DMS53 treated with DMSO at 0.1 percent for 48 hours (cell line): ENCODE measurements at regions not wholly inside any gene's neighbourhood (a gene's known extent, or its start where the extent isn't known, plus 50 kb on each side); places are given as distances from the start of the nearest gene placed in this dataset.

Experiments
- DNase-seq: peaks from one replicate; lab custom pipeline; 2025; ENCODE audit not compliant: unreplicated experiment; lab: John Stamatoyannopoulos, UW

DNA sequence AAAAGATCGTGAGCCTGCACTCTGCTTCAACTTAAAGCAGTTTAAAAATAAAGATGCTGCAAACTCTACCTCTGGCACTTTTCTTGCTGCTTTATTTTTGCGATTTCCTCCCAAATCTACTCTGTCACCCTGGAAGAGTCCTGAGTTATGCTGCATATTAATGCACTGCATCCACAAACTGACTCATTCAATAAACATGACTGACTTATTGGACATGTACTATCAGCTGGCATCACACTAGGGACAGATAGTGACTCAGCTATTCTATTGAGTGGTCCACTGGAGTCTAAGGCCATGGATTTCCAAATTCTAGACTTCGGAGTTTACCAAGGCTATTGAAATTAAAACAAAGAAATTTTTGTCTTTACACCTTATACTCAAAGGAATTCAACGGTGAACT, 90.7 kb upstream of the PTPRR start:
- DNase-seq = peak; percentile 33

DNA sequence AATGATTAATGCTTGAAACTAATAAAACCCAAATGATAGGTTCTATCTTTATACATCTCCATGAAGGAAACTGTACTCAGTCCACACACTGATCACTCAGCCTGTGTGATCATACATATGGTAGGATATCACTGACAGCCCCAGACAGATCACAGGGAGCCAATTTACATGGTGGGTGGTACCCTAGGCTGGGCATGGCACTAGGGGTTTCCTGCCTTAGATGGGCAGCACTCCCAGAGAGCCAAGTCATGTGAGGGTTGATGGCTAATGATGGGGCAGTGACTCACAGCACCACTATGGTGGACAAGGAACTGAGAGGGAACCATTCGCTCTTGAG, 89.6 kb upstream of the PTPRR start:
- no peak for DNase-seq

DNA sequence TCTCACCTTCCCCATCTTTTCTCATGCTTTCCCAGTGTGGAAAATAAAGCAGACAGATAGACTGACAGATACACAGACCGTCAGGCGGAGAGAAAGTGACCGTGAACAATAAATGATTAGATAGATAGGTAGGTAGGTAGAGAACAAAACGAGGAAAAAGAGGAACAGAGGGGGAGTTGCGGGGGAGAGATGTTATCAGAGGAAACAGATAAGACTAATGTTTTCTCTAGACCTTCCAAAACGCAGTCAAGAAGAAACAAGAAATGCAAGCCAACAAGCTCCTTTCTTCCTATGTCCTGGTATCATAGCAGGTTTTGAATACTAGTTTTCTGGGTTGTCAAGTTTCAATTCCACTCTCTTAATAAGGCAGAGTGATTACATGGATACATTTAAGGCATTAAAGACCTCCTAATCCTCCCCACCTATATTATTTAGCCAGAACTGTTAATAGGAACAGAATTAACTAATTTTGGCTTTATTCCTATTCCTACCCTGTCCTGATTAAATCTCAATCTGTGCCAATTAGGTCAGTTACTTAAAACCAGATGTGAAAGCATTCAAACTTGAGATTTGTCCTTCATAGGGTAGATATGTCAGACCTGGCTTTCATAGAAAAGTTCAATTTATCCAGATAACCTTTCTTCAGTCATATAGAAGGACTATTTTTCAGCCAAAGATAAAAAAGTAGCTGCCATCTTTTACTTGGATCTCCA, 89.0 kb upstream of the PTPRR start:
- DNase-seq = no peak

DNA sequence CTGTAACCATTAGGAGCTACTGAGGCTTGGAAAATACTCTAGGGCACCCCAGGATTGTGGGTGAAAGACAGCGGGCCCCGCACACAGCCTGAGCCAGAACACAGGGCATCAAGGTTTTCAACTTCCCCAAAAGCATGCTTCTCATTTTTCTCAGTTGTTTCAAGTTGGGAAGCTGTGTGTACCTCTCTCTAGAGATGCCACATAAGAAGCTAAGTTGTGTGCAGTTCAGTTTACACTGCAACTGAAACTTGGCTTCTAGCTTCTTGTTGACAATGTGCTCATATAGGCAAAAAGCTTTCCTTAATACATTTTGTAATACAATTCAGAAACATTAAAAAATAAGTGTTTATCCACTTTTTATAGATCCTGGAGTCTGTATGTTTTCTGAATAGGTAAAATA, 88.1 kb upstream of the PTPRR start:
- DNase-seq = no peak

DNA sequence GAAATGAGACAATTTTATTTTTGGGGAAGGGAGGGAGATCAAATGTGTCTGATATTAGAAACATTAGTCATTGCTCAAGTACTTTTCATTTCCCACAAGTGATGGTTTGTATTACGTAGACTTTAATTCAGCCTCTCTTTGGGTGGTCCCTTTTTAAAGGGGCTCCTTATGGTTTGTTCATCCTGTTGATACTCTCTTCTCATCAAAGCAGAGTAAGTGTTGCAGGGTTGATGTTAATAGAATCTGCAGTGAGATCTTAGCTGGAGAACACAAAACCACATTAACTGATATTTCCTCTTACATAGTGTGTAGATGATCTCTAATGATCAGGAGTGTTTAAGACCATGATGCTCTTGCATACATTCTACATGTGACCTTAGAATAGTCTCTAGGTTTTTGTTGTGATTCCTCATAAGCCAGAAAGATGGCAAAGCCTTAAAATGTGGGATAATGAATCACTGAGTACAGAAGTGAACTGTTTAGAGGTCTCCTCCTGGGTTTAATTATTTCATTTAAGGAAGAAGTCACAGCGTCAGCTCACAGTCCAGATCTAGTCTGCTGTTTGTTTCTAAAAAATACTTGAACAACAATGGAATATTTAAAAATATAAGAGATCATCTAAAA, 87.4 kb upstream of the PTPRR start:
- no peak for DNase-seq

DNA sequence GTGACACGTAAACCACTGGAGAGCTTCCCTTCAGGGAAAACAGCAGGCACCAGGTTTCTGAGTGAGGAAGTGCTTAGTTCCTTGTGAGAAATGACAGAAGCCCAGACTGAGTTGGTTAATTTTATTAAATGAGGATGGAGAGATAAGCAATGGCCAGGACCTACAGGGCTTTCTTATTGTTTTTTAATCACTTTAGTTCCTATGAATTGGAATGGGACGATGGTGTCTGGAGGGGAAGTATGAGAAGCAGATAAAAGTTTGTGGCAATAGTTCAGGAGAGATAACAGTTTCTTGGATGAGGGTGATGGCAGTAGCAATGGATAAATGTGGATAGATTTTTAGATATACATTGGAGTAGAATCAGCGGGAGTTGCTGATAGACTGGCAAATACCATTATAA, 86.5 kb upstream of the PTPRR start:
- no peak for DNase-seq

DNA sequence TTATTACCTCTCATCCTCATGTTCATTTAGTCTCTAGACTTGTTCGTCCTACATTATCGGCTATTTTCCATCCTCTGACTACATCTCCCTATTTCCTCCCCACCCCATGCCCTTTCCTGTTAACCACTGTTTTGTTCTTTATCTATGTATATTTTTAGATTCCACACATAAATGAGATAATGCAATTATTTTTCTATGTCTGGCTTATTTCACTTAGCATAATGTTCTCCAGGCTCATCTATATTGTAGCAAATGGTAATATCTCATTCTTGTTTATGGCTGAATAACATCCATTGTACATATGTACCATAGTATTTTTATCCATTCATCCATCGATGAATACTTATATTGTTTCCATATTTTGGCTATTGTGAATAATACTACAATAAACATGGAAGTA, 84.6 kb upstream of the PTPRR start:
- no peak for DNase-seq

DNA sequence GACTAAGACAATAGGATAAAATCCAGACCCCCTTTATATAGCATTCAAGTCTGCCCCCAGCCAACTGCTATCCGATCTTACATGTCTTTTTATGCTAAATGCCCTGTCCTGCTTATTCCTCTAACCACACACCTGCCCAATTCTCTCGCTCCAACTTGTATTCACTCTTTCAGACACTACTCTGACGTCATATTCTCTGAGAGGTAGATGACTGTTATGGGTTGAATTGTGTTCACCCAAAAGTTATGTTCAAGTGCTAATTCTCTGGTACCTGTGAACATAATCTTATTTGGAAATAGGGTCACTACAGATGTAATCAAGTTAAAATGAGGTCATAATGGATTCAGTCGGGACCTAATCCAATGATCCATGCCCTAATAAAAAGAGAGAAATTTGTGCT, 84.0 kb upstream of the PTPRR start:
- DNase-seq = no peak

DNA sequence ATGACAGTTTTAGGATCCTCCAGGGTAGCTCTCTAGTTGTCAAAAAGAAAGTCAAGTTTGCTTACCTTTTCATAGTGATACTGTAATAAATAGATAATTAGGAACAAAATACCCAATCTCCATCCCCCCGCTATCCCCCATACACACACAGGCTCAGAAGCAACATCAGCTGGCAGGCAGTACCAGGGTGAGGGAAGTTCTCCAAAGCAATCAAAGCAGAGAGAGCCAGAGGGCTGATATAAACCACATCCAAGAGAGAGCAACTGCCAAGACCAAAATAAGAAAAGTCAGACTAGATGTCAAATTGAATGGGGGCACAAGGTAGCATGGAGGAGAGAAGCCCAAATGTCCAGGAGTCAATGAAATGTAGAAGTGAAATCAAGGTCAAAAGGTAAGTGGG, 80.2 kb upstream of the PTPRR start:
- no peak for DNase-seq

DNA sequence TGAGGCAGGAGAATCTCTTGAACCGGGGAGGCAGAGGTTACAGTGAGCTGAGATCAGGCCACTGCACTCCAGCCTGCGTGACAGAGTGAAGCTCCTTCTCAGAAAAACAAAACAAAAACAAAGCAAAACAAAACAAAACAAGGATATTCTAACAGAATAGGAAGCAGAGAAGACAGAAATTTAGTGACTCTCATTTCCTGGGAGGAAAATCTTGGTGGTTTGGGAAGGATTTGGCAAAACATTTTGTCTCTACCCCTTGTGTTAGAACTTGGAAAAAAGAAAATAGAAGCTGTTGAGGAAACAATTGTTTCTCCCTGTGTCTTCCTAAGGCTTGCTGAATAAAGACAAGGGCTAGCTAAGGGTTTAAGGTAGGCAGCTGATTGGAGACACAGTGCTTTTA, 79.7 kb upstream of the PTPRR start:
- no peak for DNase-seq

DNA sequence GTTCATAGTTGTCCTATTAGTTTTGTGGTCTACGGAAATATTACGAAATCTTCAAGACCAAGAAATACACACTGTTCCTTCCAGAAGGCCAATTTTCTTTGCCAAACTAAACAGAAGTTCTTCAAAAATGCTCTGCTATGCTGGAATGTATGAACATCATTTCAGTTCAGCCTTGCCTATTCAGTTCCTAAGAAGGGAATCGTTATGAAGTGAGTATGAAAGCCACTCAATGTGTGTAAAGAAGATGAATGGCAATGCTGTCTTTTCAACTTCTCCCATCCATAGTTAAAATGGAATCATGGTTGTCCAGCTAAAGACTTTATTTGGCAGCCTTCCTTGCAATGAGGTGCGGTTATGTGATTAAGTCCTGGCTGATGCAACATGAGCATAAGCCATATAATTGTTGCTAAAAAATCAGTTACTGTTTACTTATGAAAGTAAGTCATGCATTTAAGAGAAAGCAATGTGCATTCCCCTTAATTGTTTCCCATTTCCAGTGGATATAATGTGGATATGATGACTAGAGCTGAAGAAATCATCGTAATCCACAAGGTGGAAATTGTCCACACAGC, 73.8 kb upstream of the PTPRR start:
- DNase-seq = no peak

DNA sequence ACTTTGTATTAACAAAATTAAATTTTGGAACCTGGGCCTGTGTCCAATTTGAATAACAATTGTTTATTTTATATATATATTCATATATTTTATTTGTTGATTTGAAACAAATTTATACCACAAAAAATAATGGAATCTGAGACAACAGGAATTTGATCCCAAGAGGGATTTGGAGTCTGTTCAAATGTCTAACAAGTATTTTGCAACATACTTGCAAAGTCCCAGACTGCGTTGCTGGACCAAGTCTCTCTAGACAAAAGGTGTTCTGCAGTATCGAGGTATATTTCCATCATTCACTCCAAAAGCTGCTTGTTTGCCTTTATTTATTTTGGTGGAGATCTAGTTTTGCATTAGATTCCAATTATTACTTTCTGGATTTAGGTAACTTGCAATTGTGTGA, 68.7 kb upstream of the PTPRR start:
- DNase-seq = no peak

DNA sequence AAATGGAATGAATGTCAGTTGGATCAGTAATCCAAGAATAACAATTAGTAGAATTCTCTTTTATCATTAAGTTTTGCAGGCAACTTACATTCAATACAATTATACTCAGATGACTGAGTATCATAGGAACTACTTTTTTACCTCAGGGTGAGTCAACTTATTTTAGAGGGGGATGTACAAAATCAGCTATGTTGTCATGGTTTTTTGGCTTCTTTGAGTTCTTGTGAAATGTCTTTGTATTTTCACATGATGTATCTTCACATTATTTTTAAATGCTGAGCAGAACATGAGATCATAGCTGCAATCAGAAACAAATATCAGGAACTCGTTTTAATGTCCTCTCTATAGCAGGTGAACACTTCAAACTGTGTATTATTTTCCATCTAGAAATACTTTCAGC, 65.3 kb upstream of the PTPRR start:
- no peak for DNase-seq

DNA sequence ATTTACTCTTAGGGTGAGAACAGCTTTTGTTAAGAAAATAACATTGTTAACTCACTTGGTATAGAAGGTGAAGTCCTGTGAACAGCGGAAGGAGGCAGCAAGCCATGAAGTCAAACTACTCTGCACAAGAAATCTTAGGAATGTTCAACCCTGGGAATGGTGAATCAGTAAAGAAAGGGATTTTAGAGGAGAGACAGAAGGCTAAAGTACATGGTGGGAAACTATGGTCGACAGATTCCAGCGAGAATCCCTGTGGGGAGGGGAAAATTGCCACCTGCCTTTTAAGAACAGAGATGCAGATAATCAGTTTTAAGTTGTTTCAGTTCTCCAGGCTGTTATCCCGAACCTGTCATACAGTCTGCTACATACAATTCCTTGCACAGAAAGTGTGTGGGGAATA, 63.2 kb upstream of the PTPRR start:
- no peak for DNase-seq

DNA sequence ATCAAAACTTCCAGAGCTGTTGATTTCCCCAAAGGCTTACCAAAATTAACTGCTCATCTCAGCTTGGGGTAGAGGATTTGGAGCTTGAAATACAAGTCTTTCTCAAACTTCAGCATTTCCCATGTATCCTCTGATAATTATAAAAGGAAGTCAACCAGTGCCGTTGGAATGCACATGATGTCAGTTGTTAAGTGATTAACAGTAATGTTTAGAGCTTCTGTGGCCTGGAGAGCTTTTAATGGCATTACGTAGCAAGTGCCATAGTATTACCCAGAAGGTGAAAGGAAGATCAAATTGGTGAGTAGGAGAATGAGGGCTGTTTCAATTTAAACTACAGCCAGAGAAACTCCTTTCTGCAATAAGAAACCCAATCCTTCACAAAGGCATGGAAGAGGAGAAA, 62.5 kb upstream of the PTPRR start:
- no peak for DNase-seq

DNA sequence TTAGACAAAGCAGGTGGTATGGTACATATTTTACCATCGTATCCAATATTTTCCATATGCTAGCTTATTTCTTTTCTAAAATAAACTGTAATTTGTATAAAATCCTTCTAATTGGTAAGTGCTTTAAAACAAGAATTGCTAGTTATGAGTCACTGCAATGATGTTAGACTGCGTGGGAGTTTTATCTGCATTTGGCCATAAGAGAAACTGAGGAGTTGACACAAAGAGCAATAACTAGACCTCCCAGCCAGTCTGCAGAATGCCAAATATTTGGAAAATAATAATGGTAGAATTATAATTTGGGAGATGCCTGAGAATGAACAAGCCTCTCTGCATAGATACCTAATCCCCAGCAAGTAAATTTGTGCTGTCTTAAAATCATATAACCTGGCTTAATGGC, 61.7 kb upstream of the PTPRR start:
- no peak for DNase-seq

DNA sequence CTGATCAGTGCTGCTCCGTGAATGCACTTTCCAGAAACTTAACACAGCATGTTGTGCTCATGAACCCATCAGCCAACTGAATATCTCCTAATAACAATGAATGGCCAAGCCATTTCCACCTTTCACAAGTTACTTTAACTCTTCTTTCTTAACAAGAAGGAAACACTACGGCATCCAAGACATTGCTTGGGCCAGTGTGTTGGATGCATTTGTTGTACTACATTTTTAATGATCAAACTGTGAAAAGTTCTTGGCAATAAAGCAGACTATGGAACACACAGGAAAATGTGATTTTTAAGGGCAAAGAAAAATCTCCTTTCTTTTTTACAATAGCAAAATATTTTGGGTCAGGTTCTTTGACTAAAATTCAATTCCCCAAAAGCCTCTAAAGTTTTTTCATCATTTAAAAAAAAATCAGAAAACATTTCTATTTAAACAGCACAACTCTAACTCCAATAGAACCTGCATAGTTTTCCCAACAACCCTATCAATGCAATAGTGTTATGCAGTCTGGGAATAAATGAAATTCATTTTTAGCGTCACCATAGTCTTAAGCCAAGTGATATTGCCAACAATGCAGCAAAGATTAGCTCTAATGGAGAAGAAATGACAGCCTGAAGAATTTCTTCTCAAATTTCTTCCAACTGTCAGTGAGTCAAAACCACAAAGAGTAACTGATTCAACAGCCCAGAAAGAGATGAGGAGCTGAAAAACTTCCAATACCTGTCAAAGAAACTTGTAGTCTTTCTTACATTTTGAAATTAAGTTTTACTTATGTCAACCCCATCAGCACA, 50.7 kb upstream of the PTPRR start:
- DNase-seq = no peak
